ENCODE measurements at regions not wholly inside any gene's neighbourhood (a gene's known extent, or its start where the extent isn't known, plus 50 kb on each side); places are given as distances from the start of the nearest gene placed in this dataset.
"Not testable (repeated sequence)": the region's sequence is repeated elsewhere in the genome, so short reads cannot be mapped to it uniquely, and the experiment has no call there.

GRCh38 chr22:19661156-19661555, 53.1 kb upstream of the SEPTIN5 start:
- TF ChIP-seq CTCF (IDR thresholded peaks at IDR 0.05; ENCODE audit: low read depth, low read length): no peak
- no peak overlapping the region for H3K4me3 ChIP-seq (ENCODE audit: low read depth, low read length)

- not testable (repeated sequence) for H3K4me3 ChIP-seq (ENCODE audit: low read depth, low read length)
Measured at GRCh38 chr22:19662049-19662684, 52.1 kb upstream of the SEPTIN5 start.

- H3K4me3 ChIP-seq (ENCODE audit: low read depth, low read length): no peak overlapping the region
- no peak for TF ChIP-seq CTCF (IDR thresholded peaks at IDR 0.05; ENCODE audit: low read depth, low read length)
Measured at GRCh38 chr22:19663286-19663815, 51.0 kb upstream of the SEPTIN5 start.

GRCh38 chr22:19663821-19664355, 50.4 kb upstream of the SEPTIN5 start:
- no peak for TF ChIP-seq CTCF (IDR thresholded peaks at IDR 0.05; ENCODE audit: low read depth, low read length)
- no peak overlapping the region for H3K4me3 ChIP-seq (ENCODE audit: low read depth, low read length)

- H3K4me3 ChIP-seq (ENCODE audit: low read depth, low read length): no peak overlapping the region
- TF ChIP-seq CTCF (IDR thresholded peaks at IDR 0.05; ENCODE audit: low read depth, low read length): no peak
Measured at GRCh38 chr22:19664406-19664805, 49.9 kb upstream of the SEPTIN5 start.

Data from WI38 (cell line).